HG02763 (cell line): ENCODE measurements at regions not wholly inside any gene's neighbourhood (a gene's known extent, or its start where the extent isn't known, plus 50 kb on each side); places are given as distances from the start of the nearest gene placed in this dataset.

Experiments
- ATAC-seq: cut with Tn5 transposase; IDR thresholded peaks from one replicate; pipeline ENCODE4 v1.9.1; 2021; ENCODE audit warnings: mild to moderate bottlenecking, moderate library complexity; ENCODE audit not compliant: unreplicated experiment

- ATAC-seq: no peak
Measured at GRCh38 chr15:31852933-31853799, 177.1 kb upstream of the CHRNA7 start.

DNA sequence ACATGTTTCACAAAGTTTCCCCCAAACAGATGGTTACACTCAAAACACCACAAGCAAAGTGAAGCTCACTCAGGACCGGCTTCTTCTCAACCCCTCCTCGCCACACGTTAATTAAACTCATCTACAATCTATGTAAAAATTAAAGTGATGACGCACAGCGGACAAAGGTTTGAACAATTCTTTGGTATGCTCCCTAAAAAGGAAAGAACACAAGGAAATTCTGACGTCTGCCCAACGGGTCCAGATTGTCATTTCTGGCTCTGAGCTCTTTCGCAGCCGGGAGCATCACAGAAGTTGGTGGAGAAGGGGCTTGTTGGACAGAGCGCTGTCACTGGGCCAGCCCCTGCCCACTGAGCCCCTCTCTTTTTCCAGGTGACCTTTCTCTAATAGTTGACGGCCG lies 173.7 kb upstream of the CHRNA7 start:
- ATAC-seq: no peak

DNA sequence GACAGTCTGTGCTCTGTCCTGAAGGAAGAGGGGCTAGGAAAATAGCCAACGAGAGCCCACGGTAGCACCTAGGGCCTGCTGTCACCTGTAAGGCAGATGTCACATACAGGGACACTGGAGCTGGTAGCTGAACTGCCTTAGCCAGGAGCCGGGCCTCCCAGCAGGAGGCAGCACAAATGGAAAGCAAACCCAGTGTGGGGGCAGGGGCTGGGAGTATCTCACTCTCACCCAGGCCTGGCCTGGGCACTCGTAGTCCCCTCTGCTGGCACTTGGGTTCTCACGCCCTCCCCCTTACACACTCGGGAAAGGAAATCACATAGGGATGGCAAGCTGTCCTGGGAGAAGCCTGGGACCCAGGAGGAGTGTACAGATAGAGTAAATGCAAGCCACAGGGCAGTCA lies 173.1 kb upstream of the CHRNA7 start:
- no peak for ATAC-seq

DNA sequence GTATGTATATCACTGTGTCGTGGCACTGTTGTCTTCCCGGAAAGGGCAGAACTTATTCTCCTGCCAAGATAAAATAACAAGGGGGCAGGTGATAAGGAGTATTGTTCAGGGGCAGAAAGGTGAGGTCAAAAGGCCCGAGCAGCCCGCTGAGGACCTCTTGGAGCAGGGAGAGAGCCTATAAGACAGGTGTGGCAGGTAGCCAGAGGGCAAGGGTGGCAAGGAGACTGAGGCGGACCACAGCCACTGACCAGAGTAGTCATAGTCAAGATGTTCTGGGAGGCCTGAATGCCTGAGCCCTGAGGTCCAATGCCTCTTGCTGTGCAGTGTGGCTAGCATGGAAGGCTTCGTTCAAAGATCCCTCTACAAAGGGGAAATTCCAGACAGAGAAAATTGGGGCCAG lies 172.3 kb upstream of the CHRNA7 start:
- no peak for ATAC-seq

DNA sequence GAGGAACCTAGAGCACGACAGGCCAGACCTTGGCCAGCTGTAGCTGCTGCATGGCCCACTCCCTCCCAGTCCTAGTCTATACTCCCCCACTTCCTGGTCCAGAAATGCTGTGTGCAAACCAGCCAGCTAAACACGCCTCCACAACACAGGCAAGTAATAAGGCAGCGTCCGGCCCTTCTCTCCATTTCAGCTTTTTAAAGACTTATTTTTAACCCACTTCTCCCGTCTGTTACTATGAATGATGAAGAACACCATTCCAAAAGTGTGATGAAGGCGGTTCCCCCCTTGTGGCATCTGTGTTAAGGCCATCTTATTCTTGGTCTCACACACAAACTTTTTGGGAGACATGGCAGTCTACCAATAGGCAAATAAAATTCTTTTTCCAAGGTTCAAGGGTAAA lies 164.1 kb upstream of the CHRNA7 start:
- ATAC-seq: no peak

DNA sequence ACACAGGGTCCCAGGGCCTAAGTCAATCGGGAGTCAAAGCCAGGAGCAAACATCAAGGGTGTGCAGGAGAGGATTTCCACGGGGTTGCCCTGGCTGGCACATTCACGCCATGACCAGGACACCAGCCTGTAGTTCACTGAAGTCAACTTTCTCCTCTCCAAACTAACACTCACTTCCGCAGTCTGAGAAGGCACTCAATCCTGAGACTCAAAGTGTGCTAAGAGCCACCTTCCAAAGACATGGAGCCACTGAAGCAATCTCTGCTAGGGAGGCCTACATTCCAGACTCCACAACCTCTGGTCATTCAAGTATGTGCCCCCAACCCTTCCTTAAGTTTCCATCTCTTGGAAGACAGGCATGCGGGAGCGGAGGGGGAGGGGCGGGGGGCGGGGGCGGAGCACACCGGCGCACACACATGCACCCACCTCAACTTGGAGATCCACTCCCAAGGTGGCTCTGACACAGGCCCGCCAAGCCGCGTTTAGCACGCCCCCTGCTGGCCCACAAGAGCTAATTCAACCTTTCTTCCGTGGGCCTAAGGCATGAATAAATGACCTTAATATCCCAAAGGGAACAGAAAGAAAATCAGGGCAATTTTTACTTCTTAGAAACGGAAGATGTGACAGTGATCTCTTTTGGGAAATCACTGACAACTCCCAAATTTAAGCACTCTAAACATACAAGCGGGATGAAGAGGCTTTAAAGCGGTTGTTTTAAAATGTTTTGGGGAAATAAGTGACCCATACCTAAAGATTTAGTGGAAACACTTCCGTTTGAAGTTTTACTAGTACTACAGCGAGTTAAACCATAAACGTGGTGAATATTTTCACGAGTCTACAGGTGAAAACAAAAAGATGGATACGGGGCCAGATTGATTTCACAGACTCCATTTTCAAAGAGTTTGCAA lies 162.5 kb upstream of the CHRNA7 start:
- ATAC-seq: no peak

- ATAC-seq: no peak
Measured at GRCh38 chr15:31869686-31870307, 160.5 kb upstream of the CHRNA7 start.

DNA sequence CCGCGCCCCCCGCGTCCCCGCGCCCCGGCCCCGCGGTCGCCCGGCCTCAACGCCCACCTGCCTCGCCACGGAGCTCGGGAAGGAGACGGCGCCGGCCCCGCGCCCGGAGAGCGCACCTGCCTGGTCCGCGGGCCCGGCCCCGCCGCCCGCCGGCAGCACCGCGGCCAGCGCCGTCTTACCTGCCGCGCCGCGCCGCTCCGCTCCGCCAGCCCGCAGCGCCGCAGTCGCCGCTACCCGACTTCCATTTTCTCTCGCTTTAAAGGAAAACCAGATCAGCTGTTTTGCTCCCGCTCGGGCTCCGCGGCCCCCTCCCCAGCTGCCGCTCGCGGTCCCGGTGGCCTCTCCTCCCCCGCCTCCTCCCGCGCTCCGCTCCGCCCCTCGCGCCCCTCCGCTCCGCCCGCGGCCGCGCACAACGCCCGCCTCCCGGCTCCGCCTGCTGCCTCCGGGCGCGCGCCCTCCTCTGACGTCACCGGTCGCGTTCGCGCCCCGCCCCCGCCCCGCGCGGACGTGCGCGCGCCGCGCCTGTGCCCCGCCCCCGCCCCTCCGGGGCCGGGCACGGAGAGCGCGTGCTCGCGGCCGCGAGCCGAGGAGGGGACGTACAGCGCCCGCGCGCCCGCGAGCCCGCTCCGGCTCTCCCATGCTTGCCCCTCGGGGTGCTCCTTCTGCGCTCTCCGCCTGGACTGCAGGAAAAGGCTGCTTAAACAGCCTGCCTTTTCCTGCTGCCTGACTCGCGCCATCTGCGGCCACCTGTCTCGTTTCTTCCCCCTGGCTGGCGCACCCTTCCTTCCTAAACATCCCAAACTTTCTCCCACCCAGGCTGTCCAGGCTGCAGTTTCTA lies 159.8 kb upstream of the CHRNA7 start, which contains the start of gene OTUD7A:
Gene OTUD7A, minus strand, starts transcription at position 346 of the 838 bp plus-strand sequence.
- ATAC-seq: peak; percentile 90

DNA sequence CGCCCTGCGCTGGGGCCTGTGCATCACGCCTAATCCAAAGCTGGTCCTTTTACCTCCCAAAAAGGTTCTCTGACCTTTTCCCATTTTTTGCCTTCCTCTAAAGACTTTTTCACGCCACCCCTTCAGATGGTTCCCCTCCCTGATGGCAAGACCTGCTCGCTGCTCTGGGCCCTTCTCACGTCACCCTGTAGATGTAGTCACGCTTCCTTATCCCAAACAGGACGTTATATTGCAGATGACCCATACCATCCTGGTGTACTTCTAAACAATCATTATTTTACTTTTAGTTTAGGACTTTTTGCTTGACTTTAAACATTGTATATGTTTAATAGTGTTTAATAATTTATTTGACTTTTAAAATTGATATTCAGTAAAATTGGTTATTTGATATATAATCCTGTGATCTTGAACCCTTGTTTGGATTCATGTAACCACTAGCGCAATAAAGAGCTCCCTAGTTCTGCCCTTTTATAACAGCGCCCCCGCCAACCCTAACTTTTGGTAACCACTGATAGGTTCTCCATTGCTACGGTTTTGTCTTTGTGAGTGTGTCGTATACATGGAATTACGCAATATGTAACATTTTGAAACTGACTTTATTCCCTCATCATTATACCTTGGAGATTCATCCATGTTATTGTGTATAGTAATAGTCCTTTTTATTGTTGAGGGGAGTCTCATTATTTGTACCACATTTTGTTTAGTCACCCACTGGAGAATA lies 159.0 kb upstream of the CHRNA7 start:
- no peak for ATAC-seq

DNA sequence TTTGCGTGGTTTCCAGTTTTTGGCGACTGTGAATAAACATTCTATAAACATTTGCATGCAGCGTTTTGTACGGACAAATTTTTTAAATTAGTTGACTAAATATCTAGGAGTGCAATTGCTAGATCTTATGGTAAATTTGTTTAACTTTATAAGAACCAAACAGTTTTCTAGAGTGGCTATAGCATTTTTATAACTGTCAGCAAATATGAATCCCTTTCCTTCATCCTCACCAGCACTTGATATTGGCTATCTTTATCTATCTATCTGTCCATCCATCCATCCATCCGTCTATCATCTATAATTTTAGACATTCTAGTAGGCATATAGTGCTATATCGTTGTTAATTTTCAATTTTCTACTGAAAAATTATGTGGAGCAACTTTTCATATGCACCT lies 158.4 kb upstream of the CHRNA7 start:
- no peak for ATAC-seq

DNA sequence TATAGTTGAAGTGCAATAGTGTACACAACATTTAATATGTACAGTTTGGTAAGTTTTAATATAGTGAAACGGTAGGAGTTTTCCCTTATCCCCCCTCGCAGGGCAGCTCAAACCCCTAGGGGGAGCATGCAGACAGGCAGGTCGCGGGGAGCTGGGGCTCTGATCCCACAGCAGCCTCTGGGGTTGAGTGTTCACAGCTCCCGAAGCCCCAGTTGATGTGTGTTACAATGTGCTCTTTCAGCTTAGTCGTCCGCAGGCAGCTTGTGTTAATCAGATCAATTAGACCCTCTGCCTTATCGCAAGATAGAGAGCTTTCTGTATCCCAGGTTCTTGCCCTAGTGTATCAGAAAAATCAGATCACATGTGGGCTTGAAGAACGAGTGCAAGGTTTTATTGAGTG lies 143.1 kb upstream of the CHRNA7 start:
- ATAC-seq: no peak

DNA sequence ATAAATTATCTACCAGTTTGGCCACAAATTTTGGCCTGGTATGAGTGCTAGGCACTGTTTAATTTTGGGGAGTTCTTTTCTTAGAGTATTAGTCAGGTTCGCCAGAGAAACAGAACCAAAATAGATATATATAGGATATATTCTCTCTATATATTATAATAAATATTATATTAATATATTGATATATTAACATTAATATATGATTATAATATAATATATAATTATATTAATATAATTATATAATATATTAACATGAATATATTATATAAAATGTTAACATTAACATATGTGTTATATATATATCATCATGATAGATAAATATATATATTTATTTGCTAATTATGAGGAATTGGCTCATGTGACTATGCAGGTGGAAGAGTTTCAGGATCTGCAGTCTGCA lies 137.8 kb upstream of the CHRNA7 start:
- no peak for ATAC-seq

DNA sequence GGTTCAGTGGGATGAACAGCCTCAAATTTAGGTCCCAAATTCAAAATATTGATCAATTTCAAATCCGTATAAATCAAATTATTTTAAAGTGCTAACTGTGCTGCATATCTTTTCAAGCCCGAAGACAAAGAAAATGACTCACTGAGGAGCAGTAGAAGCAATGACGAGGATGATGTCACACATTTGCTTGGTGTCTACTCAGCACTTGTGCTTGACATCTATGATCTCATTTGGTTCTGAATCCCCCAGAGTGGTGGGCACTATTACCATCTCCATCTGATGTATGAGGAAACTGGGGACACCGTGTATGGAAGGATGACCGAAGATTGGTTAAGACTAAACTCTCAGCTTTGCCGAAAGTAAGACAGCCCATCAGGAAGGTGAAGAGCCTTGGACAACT lies 136.5 kb upstream of the CHRNA7 start:
- ATAC-seq: no peak

DNA sequence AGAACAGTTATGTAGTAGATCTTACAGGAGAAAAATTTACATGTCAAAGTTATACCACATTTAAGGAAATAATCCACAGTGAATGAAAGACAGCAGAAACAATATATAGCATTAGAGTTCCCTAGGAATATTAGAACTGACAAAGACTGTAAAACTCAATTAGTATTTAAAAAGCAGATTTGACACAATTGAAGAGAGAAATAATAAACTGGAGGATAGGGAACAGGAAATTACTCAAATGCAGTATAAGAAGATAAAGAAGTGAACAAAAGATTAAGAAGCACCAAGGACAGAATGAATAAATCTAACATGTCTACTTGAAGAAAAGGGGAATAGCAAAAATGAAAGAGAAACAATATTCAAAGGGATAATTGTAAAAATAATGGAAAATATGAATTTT lies 132.6 kb upstream of the CHRNA7 start:
- no peak for ATAC-seq

DNA sequence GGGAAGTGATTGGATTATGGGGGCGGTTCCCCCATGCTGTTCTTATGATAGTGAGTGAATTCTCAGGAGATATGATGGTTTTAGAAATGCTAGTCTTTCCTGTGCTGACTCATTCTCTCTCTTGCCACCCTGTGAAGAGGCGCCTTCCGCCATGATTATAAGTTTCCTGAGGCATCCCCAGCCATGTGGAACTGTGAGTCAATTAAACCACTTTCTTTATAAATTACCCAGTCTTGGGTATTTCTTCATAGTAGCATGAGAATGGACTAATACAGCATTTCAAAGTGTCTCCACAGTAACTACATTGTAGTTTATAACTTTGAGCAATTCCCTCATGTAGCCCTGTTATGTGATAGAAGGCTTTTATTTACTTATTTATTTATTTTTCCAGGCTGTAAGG lies 128.8 kb upstream of the CHRNA7 start:
- no peak for ATAC-seq

DNA sequence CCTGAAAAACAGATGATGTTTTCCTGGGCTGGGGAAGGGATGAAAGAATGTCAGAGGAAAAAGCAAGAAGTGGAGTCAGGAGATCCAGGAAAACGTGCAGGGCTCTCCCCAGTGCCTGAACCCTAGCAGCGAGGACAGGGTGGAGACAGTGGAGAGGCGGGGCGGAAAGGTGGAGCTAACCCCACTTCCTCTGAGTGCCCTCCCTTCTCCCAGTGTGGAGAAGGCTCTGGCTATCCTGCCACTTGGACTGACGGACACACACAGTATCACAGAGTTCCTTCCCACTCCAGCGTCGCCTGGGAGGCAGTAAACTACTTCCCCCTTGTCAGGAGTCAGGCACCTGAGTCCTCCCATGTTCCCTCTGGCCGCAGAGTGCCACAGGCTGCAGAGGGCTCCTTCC lies 125.3 kb upstream of the CHRNA7 start:
- ATAC-seq: no peak

GRCh38 chr15:31925541-31925940 lies 104.8 kb upstream of the CHRNA7 start:
- no peak for ATAC-seq

DNA sequence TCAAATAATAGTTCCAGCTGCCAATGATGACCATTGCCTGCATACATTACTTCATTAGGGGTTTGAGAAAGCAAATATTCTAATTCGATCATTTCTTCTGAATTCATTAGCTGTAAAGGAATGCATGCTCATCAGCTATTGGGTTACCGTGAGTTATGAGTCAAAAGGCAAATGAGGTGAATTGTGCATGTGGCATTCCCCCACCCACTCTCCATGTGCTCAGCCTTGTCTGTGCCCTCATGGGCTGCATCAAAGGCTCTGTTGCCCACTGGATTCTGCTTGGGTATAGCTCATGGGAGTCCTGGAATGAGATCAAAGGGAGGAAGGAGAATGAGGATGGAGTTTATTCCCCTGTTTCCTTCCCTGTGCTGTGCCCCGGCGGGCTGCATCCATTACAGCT lies 99.3 kb upstream of the CHRNA7 start:
- no peak for ATAC-seq

- no peak for ATAC-seq
Measured at GRCh38 chr15:31932576-31932975, 97.7 kb upstream of the CHRNA7 start.

GRCh38 chr15:31934821-31935220 lies 95.5 kb upstream of the CHRNA7 start:
- ATAC-seq: no peak
